ENCODE measurements at regions not wholly inside any gene's neighbourhood (a gene's known extent, or its start where the extent isn't known, plus 50 kb on each side); places are given as distances from the start of the nearest gene placed in this dataset.

DNA sequence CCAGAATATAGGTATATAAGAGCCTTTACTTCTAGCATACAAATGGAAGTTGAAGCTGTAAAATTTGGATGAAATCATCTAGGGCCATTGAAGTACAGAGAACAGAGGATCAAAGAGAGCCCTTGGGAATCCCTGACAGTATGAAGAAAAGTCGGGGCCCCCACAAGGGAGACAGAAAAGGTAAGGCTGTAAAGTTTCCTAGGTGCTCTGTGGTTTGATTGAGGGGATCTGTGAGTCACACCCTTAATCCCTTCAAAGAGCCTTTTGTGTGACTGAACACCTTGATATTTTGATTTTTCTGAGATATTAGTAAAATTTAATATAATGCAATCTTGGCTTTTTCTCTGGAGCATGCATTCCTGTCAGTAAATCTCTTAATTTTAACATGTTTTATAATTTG lies 961.7 kb upstream of the TMEFF2 start:
- TF ChIP-seq, protein P1, sequence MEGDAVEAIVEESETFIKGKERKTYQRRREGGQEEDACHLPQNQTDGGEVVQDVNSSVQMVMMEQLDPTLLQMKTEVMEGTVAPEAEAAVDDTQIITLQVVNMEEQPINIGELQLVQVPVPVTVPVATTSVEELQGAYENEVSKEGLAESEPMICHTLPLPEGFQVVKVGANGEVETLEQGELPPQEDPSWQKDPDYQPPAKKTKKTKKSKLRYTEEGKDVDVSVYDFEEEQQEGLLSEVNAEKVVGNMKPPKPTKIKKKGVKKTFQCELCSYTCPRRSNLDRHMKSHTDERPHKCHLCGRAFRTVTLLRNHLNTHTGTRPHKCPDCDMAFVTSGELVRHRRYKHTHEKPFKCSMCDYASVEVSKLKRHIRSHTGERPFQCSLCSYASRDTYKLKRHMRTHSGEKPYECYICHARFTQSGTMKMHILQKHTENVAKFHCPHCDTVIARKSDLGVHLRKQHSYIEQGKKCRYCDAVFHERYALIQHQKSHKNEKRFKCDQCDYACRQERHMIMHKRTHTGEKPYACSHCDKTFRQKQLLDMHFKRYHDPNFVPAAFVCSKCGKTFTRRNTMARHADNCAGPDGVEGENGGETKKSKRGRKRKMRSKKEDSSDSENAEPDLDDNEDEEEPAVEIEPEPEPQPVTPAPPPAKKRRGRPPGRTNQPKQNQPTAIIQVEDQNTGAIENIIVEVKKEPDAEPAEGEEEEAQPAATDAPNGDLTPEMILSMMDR (IDR thresholded peaks at IDR 0.05), result no peak
- TF ChIP-seq ZFX (IDR thresholded peaks at IDR 0.05; ENCODE audit: borderline replicate concordance), result no peak

Measured in 22Rv1 (cell line).